NT2/D1 (cell line): ENCODE measurements at regions not wholly inside any gene's neighbourhood (a gene's known extent, or its start where the extent isn't known, plus 50 kb on each side); places are given as distances from the start of the nearest gene placed in this dataset.

Experiments used
- SUZ12 ChIP-seq: IDR thresholded peaks from 2 replicates; pipeline ENCODE4 v1.6.1; 2011; ENCODE audit not compliant: insufficient read length, insufficient read depth; ENCODE audit errors: extremely low read depth
- ZNF274 ChIP-seq: IDR thresholded peaks from 2 replicates; pipeline ENCODE4 v1.6.1; 2011; ENCODE audit warnings: mild to moderate bottlenecking, low read depth, low read length

DNA sequence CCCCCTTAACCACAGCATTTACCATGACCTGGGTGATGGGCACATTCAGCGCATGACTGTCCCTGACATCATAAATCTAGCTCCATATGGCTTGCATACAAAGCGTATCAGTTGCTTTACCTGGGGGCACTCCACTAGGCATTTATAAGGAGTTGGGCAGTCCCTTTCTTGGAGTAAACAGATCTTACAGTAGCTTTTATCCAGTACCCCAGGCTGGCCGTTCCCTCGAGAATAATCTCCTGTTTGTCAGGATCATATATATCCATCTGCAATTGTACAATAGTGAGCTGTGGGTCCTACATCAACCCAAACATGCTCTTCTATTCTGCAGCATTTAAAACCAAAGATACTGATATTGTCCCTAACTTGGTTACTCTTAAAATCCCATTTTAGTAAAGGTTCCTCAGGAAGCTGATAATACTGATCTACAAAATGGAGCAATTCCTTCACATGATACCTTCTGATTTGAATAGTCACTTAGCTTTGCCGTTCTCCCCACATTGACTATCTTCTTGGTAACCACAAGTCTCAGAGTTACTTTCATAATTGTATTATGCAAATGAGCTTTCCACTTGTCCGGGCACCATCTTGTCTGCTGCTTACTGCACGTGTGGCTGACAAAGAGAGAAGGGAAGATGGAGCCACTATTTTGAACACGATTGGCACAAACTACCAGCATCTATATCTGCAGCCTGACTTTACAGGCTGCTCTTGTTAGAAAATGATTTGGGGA lies 205.0 kb downstream of the CWF19L2 start:
- TF ChIP-seq SUZ12: no peak
- no peak for TF ChIP-seq ZNF274
